BE2C (cell line): ENCODE measurements at regions not wholly inside any gene's neighbourhood (a gene's known extent, or its start where the extent isn't known, plus 50 kb on each side); places are given as distances from the start of the nearest gene placed in this dataset.

ENCODE experiments used
- DNase-seq: peaks from one replicate; pipeline ENCODE4 v3.0.0-alpha.2; 2020
- H3K27me3 ChIP-seq: fragments of 250-450 bp; sonication (Bioruptor Pico); 2 replicates; pipeline ENCODE4 v1.5.1; 2020; ENCODE audit warnings: mild to moderate bottlenecking
- H3K36me3 ChIP-seq: fragments of 250-450 bp; sonication (Bioruptor Pico); 2 replicates; pipeline ENCODE4 v1.5.1; 2020; ENCODE audit warnings: mild to moderate bottlenecking
- H3K4me1 ChIP-seq: fragments of 250-450 bp; sonication (Bioruptor Pico); 2 replicates; pipeline ENCODE4 v1.5.1; 2020
- H3K4me3 ChIP-seq: 2 replicates; pipeline ENCODE4 v1.5.1; 2011; ENCODE audit warnings: low read depth, low read length
- H3K9me3 ChIP-seq: fragments of 250-450 bp; sonication (Bioruptor Pico); 2 replicates; pipeline ENCODE4 v1.5.1; 2020
- TF ChIP-seq, protein P1 (sequence below): IDR thresholded peaks from 2 replicates; pipeline ENCODE4 v1.5.1; 2012; ENCODE audit warnings: mild to moderate bottlenecking, low read depth, low read length

- Histone ChIP-seq H3K36me3 (no peaks in the 10 kb centered on the region), H3K27me3 (no peaks in the 10 kb centered on the region), H3K4me1 (no peaks in the 10 kb centered on the region), H3K4me3 (no peak overlapping the region), H3K9me3 (no peaks in the 10 kb centered on the region)
- TF ChIP-seq, protein P1, sequence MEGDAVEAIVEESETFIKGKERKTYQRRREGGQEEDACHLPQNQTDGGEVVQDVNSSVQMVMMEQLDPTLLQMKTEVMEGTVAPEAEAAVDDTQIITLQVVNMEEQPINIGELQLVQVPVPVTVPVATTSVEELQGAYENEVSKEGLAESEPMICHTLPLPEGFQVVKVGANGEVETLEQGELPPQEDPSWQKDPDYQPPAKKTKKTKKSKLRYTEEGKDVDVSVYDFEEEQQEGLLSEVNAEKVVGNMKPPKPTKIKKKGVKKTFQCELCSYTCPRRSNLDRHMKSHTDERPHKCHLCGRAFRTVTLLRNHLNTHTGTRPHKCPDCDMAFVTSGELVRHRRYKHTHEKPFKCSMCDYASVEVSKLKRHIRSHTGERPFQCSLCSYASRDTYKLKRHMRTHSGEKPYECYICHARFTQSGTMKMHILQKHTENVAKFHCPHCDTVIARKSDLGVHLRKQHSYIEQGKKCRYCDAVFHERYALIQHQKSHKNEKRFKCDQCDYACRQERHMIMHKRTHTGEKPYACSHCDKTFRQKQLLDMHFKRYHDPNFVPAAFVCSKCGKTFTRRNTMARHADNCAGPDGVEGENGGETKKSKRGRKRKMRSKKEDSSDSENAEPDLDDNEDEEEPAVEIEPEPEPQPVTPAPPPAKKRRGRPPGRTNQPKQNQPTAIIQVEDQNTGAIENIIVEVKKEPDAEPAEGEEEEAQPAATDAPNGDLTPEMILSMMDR = no peak
- DNase-seq = no peak
Measured at GRCh38 chr6:92000112-92000511, 1413.2 kb upstream of the MAP3K7 start.

- H3K27me3 ChIP-seq = no peaks in the 10 kb centered on the region
- H3K9me3 ChIP-seq = no peaks in the 10 kb centered on the region
- TF ChIP-seq, protein P1 = no peak
- H3K4me1 ChIP-seq = no peaks in the 10 kb centered on the region
- no peak overlapping the region for H3K4me3 ChIP-seq
- H3K36me3 ChIP-seq = no peaks in the 10 kb centered on the region
- no peak for DNase-seq
Measured at GRCh38 chr6:91994787-91995186, 1407.9 kb upstream of the MAP3K7 start.

DNA sequence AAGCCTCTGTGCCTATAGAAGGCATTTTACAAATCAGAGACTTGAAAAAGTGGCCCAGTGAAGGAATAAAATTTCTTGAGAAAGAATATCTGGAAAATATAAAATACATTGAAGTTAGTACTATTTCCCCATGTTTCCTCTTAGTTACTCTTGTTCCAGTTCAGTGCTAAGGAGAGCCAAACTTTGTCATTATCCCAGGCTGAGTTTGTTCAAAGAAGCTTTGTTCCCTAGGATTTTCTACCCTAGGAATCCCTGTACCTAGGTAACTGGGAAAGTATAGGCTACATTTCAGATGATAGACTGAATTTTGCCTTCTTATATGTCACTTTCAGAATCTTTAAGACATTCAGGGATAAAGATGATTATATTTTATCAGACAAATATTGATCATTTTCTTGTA is 1395.7 kb upstream of the MAP3K7 start:
- Histone ChIP-seq H3K9me3 (no peaks in the 10 kb centered on the region), H3K36me3 (no peaks in the 10 kb centered on the region), H3K4me3 (no peak overlapping the region), H3K27me3 (no peaks in the 10 kb centered on the region), H3K4me1 (no peaks in the 10 kb centered on the region)
- TF ChIP-seq, protein P1 = no peak
- no peak for DNase-seq

- no peaks in the 10 kb centered on the region for H3K4me1 ChIP-seq
- no peak for DNase-seq
- H3K4me3 ChIP-seq = no peak overlapping the region
- H3K36me3 ChIP-seq = no peaks in the 10 kb centered on the region
- H3K27me3 ChIP-seq = no peaks in the 10 kb centered on the region
- no peaks in the 10 kb centered on the region for H3K9me3 ChIP-seq
- TF ChIP-seq, protein P1 = no peak
Measured at GRCh38 chr6:91976797-91977196, 1389.9 kb upstream of the MAP3K7 start.

DNA sequence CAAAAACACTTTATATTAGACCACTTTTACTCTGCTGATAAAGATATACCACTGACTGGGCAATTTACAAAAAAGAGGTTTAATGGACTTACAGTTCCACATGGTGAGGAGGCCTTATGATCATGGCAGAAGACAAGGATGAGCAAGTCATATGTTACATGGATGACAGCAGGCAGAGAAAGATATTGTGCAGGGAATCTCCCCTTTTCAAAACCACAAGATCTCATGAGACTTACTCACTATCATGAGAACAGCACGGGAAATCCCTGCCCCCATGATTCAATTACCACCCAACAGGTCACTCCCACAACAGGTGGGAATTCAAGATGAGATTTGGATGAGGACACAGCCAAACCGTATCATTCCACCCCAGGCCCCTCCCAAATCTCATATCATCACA is 1383.8 kb upstream of the MAP3K7 start:
- H3K9me3 ChIP-seq = peaks cover 2% of the 10 kb centered on the region; the same call in 1 of the 2 replicates
- no peak for DNase-seq

DNA sequence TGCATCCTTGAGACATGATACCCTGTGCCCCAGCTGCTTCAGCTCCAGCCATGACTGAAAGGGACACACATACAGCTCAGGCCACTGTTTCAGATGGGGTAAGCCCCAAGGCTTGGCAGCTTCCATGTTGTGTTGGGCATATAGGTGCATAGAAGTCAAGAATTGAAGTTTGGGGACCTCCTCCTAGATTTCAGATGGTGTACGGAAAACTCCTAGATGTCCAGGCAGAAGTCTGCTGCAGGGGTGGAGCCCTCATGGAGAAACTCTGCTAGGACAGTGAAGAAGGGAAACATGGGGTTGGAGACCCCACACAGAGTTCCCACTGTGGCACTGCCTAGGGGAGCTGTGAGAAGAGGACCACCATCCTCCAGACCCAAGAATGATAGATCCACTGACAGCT is 1379.0 kb upstream of the MAP3K7 start:
- H3K27me3 ChIP-seq = no peaks in the 10 kb centered on the region
- no peaks in the 10 kb centered on the region for H3K36me3 ChIP-seq
- H3K4me1 ChIP-seq = peaks cover 3% of the 10 kb centered on the region
- peaks cover 2% of the 10 kb centered on the region; the same call in 1 of the 2 replicates for H3K9me3 ChIP-seq
- no peak overlapping the region for H3K4me3 ChIP-seq
- DNase-seq = no peak
- TF ChIP-seq, protein P1 = no peak

More for the DNA sequence above, 1383.8 kb upstream of the MAP3K7 start:
- no peaks in the 10 kb centered on the region for H3K27me3 ChIP-seq
- no peaks in the 10 kb centered on the region for H3K36me3 ChIP-seq
- TF ChIP-seq, protein P1 = no peak
- no peak overlapping the region for H3K4me3 ChIP-seq
- H3K4me1 ChIP-seq = no peaks in the 10 kb centered on the region
